IMR-90 (cell line): ENCODE measurements at regions not wholly inside any gene's neighbourhood (a gene's known extent, or its start where the extent isn't known, plus 50 kb on each side); places are given as distances from the start of the nearest gene placed in this dataset.

ENCODE experiments used
- ATAC-seq: fragments of 200-7000 bp; cut with Tn5 transposase; 2 replicates; pipeline ENCODE4 v1.9.1; 2020; ENCODE audit warnings: low read depth, mild to moderate bottlenecking, moderate library complexity
- BruUV-seq: library from RNA; stranded (reverse); fragments of 400-500 nt; replicated peaks from 2 replicates; lab custom pipeline; 2021; lab: Mats Ljungman, UMichigan
- CTCF ChIA-PET: fragments of 300-600 bp; formaldehyde crosslinking; extraction: SDS; loops from one replicate; lab custom pipeline; 2021; ENCODE audit warnings: antibody characterized with exemption; lab: Yijun Ruan, JAX
- POLR2A ChIA-PET: fragments of 300-600 bp; sonication (Branson Sonifier 250); formaldehyde crosslinking; loops from one replicate; lab custom pipeline; 2022; ENCODE audit warnings: antibody characterized with exemption; ENCODE audit not compliant: unreplicated experiment; lab: Charles Lee
- DNase-seq: peaks from one replicate; pipeline ENCODE4 v3.0.0; 2013
- H2AFZ ChIP-seq: replicated peaks from 2 replicates; pipeline ENCODE3; 2013; ENCODE audit warnings: low read length, mild to moderate bottlenecking; ENCODE audit not compliant: poor library complexity
- H2AK5ac ChIP-seq: 2 replicates; pipeline ENCODE4 v1.6.1; 2013; ENCODE audit warnings: low read depth, low read length, inconsistent platforms
- H2AK9ac ChIP-seq: replicated peaks from 2 replicates; pipeline ENCODE3; 2013; ENCODE audit warnings: mild to moderate bottlenecking, low read depth, low read length, moderate library complexity; ENCODE audit not compliant: poor library complexity
- H2BK120ac ChIP-seq: 2 replicates; pipeline ENCODE4 v1.6.1; 2013; ENCODE audit warnings: low read depth, low read length, inconsistent platforms
- H2BK15ac ChIP-seq: 3 replicates; pipeline ENCODE4 v1.6.1; 2013; ENCODE audit warnings: low read depth, low read length, inconsistent platforms
- H2BK20ac ChIP-seq: 2 replicates; pipeline ENCODE4 v1.6.1; 2013; ENCODE audit warnings: low read depth, mild to moderate bottlenecking, inconsistent platforms, low read length, moderate library complexity
- H2BK5ac ChIP-seq: 2 replicates; pipeline ENCODE4 v1.6.1; 2013; ENCODE audit warnings: mild to moderate bottlenecking, low read depth, low read length, inconsistent platforms; ENCODE audit not compliant: poor library complexity, severe bottlenecking
- H3K14ac ChIP-seq: replicated peaks from 2 replicates; pipeline ENCODE4 v1.6.1; 2013; ENCODE audit warnings: low read depth, low read length, inconsistent platforms
- H3K18ac ChIP-seq: 2 replicates; pipeline ENCODE4 v1.6.1; 2013; ENCODE audit warnings: low read depth, low read length, control low read depth
- H3K23ac ChIP-seq: 2 replicates; pipeline ENCODE4 v1.6.1; 2013; ENCODE audit warnings: low read depth, low read length, inconsistent platforms
- H3K27ac ChIP-seq: 2 replicates; pipeline ENCODE4 v1.5.1; 2013; ENCODE audit warnings: mild to moderate bottlenecking, control low read depth, low read length; ENCODE audit not compliant: insufficient read depth
- H3K27me3 ChIP-seq: 2 replicates; pipeline ENCODE4 v1.6.1; 2013; ENCODE audit warnings: low read length; ENCODE audit not compliant: control insufficient read depth, insufficient read depth
- H3K36me3 ChIP-seq: 2 replicates; pipeline ENCODE4 v1.6.1; 2013; ENCODE audit warnings: low read length, mixed read lengths; ENCODE audit not compliant: control insufficient read depth, insufficient read depth
- H3K4ac ChIP-seq: 2 replicates; pipeline ENCODE4 v1.6.1; 2013; ENCODE audit warnings: low read depth, low read length, inconsistent platforms
- H3K4me1 ChIP-seq: 2 replicates; pipeline ENCODE4 v1.6.1; 2013; ENCODE audit warnings: low read length, mixed read lengths; ENCODE audit not compliant: control insufficient read depth, insufficient read depth
- H3K4me2 ChIP-seq: 2 replicates; pipeline ENCODE4 v1.6.1; 2013; ENCODE audit warnings: low read depth, mild to moderate bottlenecking, control low read depth, low read length, moderate library complexity
- H3K4me3 ChIP-seq: 2 replicates; pipeline ENCODE4 v1.5.1; 2013; ENCODE audit warnings: low read depth, mild to moderate bottlenecking, control low read depth, low read length, moderate library complexity; ENCODE audit not compliant: insufficient read depth
- H3K56ac ChIP-seq: 2 replicates; pipeline ENCODE4 v1.6.1; 2013; ENCODE audit warnings: low read length, inconsistent platforms; ENCODE audit not compliant: insufficient read depth; ENCODE audit errors: extremely low read depth
- H3K79me1 ChIP-seq, 2 experiments: 2 replicates each; pipeline ENCODE4 v1.6.1; 2013; ENCODE audit warnings: low read length in 2 of 2, inconsistent platforms in 1 of 2, low read depth in 1 of 2
- H3K9ac ChIP-seq: 2 replicates; pipeline ENCODE4 v1.6.1; 2013; ENCODE audit warnings: low read depth, low read length, control low read depth
- H3K9me1 ChIP-seq: 2 replicates; pipeline ENCODE4 v1.6.1; 2013; ENCODE audit warnings: low read length, inconsistent platforms; ENCODE audit not compliant: insufficient read depth
- H3K9me3 ChIP-seq: 2 replicates; pipeline ENCODE4 v1.6.1; 2013; ENCODE audit warnings: low read length; ENCODE audit not compliant: control insufficient read depth, insufficient read depth
- H4K20me1 ChIP-seq: 2 replicates; pipeline ENCODE4 v1.6.1; 2013; ENCODE audit warnings: low read length, inconsistent platforms; ENCODE audit not compliant: insufficient read depth
- H4K5ac ChIP-seq: 2 replicates; pipeline ENCODE4 v1.6.1; 2013; ENCODE audit warnings: mild to moderate bottlenecking, low read depth, low read length, control low read depth
- H4K8ac ChIP-seq, 2 experiments: 2 replicates each; pipeline ENCODE4 v1.6.1; 2013; ENCODE audit warnings: low read depth in 2 of 2, low read length in 2 of 2, control low read depth in 1 of 2, inconsistent platforms in 1 of 2
- H4K91ac ChIP-seq: 2 replicates; pipeline ENCODE4 v1.6.1; 2013; ENCODE audit warnings: low read depth, low read length, inconsistent platforms; ENCODE audit not compliant: insufficient read depth
- CEBPB ChIP-seq: IDR thresholded peaks from 2 replicates; pipeline ENCODE4 v1.6.1; 2012; ENCODE audit warnings: low read depth, low read length, improper control_type of control experiment
- FOS ChIP-seq: fragments of 150-350 bp; IDR thresholded peaks from 2 replicates; pipeline ENCODE4 v1.6.1; 2016; ENCODE audit warnings: low read depth, low read length
- MAFK ChIP-seq: IDR thresholded peaks from 2 replicates; pipeline ENCODE4 v1.6.1; 2012; ENCODE audit warnings: low read depth, low read length, improper control_type of control experiment
- MAZ ChIP-seq: IDR thresholded peaks from 2 replicates; pipeline ENCODE4 v1.6.1; 2012; ENCODE audit warnings: low read depth, mild to moderate bottlenecking, low read length, improper control_type of control experiment, moderate library complexity, borderline replicate concordance
- RCOR1 ChIP-seq: IDR thresholded peaks from 2 replicates; pipeline ENCODE4 v1.6.1; 2012; ENCODE audit warnings: mild to moderate bottlenecking, low read length, improper control_type of control experiment; ENCODE audit not compliant: insufficient replicate concordance
- SMC3 ChIP-seq: fragments of 150-350 bp; IDR thresholded peaks from 2 replicates; pipeline ENCODE4 v1.6.1; 2016; ENCODE audit warnings: low read depth, mild to moderate bottlenecking, antibody characterized with exemption, low read length, moderate library complexity
- WGBS, 2 experiments: methylation state at CpG; one replicate each; pipeline versions ENCODE4 v1.1.5 to v1.1.7; 2013; ENCODE audit warnings: missing lambda C conversion rate in 2 of 2; ENCODE audit not compliant: insufficient read length in 1 of 2; ENCODE audit errors: extremely low coverage in 2 of 2; 5-methylcytosine and 5-hydroxymethylcytosine counted together
- dilution Hi-C: fragments of 300-500 bp; cut with HindIII; formaldehyde crosslinking; loops from one replicate; pipeline ENCODE4 v1.14.3; 2018; ENCODE audit warnings: low sequenced_read_pairs; ENCODE audit not compliant: unreplicated experiment
- in situ Hi-C: fragments of 300-500 bp; cut with MboI; formaldehyde crosslinking; loops from 3 replicates; pipeline ENCODE4 v1.14.3; 2019; ENCODE audit warnings: low sequenced_read_pairs, inconsistent platforms, mixed read lengths
- intact Hi-C: fragments of 100-400 bp; cut with micrococcal nuclease; formaldehyde crosslinking; loops from 2 replicates; pipeline ENCODE4 v1.10.0; 2022
- TF ChIP-seq, protein P1 (sequence below): fragments of 150-350 bp; IDR thresholded peaks from 2 replicates; pipeline ENCODE4 v1.6.1; 2016; ENCODE audit warnings: low read depth, mild to moderate bottlenecking, low read length, moderate library complexity, borderline replicate concordance
- TF ChIP-seq, protein P2 (sequence below): conservative IDR thresholded peaks from 2 replicates; pipeline ENCODE4 v1.5.1; 2012; ENCODE audit warnings: mild to moderate bottlenecking, low read depth, low read length, improper control_type of control experiment

DNA sequence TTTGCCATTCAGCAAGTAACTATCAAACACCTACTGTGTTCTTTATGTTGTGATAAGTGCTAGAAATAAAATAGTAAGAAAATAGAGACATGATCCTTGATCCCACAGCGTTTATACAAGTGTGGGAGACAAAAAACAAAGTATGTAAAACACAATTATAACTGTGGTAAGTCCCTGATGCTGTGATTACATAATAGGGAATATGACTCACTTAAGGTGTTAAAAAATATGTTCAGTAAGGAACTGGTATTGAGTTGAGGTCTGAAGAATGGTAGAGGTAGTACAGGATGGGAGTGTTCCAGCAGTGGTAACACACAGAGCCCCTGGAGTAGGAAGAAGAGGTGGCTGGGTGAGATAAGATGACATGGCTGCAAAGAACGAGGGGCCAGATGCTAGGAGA is 132.1 kb upstream of the TMC3 start:
- no peaks in the 10 kb centered on the region for H4K20me1 ChIP-seq
- no peak overlapping the region for H2BK5ac ChIP-seq
- intact Hi-C loops (no loop called here), dilution Hi-C loops (no loop called here), in situ Hi-C loops (no loop called here)
- no peak overlapping the region for H4K8ac ChIP-seq
- H2BK120ac ChIP-seq = no peak overlapping the region
- no peaks in the 10 kb centered on the region for H3K9me1 ChIP-seq
- ChIA-PET CTCF (no interaction called here), POLR2A (no interaction called here)
- no peak overlapping the region for H3K4ac ChIP-seq
- no peak overlapping the region for H3K23ac ChIP-seq
- H3K56ac ChIP-seq = no peak overlapping the region
- no peak overlapping the region for H3K9ac ChIP-seq
- H4K5ac ChIP-seq = no peak overlapping the region
- TF ChIP-seq SMC3 = no peak
- no peak for TF ChIP-seq RCOR1
- TF ChIP-seq MAFK = no peak
- TF ChIP-seq FOS = no peak
- no peak for TF ChIP-seq CEBPB
- TF ChIP-seq, protein P1, sequence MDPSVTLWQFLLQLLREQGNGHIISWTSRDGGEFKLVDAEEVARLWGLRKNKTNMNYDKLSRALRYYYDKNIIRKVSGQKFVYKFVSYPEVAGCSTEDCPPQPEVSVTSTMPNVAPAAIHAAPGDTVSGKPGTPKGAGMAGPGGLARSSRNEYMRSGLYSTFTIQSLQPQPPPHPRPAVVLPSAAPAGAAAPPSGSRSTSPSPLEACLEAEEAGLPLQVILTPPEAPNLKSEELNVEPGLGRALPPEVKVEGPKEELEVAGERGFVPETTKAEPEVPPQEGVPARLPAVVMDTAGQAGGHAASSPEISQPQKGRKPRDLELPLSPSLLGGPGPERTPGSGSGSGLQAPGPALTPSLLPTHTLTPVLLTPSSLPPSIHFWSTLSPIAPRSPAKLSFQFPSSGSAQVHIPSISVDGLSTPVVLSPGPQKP = no peak
- no peak for TF ChIP-seq MAZ
- TF ChIP-seq, protein P2, sequence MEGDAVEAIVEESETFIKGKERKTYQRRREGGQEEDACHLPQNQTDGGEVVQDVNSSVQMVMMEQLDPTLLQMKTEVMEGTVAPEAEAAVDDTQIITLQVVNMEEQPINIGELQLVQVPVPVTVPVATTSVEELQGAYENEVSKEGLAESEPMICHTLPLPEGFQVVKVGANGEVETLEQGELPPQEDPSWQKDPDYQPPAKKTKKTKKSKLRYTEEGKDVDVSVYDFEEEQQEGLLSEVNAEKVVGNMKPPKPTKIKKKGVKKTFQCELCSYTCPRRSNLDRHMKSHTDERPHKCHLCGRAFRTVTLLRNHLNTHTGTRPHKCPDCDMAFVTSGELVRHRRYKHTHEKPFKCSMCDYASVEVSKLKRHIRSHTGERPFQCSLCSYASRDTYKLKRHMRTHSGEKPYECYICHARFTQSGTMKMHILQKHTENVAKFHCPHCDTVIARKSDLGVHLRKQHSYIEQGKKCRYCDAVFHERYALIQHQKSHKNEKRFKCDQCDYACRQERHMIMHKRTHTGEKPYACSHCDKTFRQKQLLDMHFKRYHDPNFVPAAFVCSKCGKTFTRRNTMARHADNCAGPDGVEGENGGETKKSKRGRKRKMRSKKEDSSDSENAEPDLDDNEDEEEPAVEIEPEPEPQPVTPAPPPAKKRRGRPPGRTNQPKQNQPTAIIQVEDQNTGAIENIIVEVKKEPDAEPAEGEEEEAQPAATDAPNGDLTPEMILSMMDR = no peak
- H2AK9ac ChIP-seq = no peak overlapping the region
- H3K4me3 ChIP-seq = no peak overlapping the region
- H3K27me3 ChIP-seq = no peaks in the 10 kb centered on the region
- BruUV-seq = no TSS peak
- WGBS, 2 experiments = 100% methylated on average over 1 of the region's 2 CpGs; no CpG with 5 or more reads in 1 of the 2 experiments
- H3K18ac ChIP-seq = no peak overlapping the region
- H3K9me3 ChIP-seq = no peaks in the 10 kb centered on the region
- ATAC-seq (no peak), DNase-seq (no peak)
- no peak overlapping the region for H3K27ac ChIP-seq
- no peaks in the 10 kb centered on the region for H3K36me3 ChIP-seq
- no peak overlapping the region for H4K91ac ChIP-seq
- H2BK15ac ChIP-seq = peak overlapping the region; percentile 91; the same call in 1 of the 3 replicates
- no peak overlapping the region for H2AFZ ChIP-seq
- no peak overlapping the region for H3K14ac ChIP-seq
- H2BK20ac ChIP-seq = peak overlapping the region; percentile 29; the same call in 1 of the 2 replicates
- peaks cover 7% of the 10 kb centered on the region for H3K4me1 ChIP-seq
- H3K79me1 ChIP-seq = no peaks in the 10 kb centered on the region
- 0 out of 2 replicates have a peak overlapping the region, but pooled peaks have one; percentile 38 for H2AK5ac ChIP-seq
- H3K4me2 ChIP-seq = no peak overlapping the region
